Heart left ventricle (tissue), 13 donors: ENCODE measurements at regions not wholly inside any gene's neighbourhood (a gene's known extent, or its start where the extent isn't known, plus 50 kb on each side); places are given as distances from the start of the nearest gene placed in this dataset.

Experiments used
- POLR2A ChIP-seq, 2 donors: fragments of 450-650 bp; IDR thresholded peaks; one replicate each; pipeline ENCODE4 v1.6.1; 2017; ENCODE audit warnings: antibody characterized with exemption in 2 of 2, mild to moderate bottlenecking in 2 of 2, moderate library complexity in 2 of 2
- TF ChIP-seq, protein P1 (sequence below), 12 donors: fragments of 200-600 bp; sonication (generic) in 4 of 12; IDR thresholded peaks; one replicate each; pipeline versions ENCODE4 v1.5.0 to v1.8.0; 2018 to 2022; ENCODE audit warnings: antibody characterized with exemption in 12 of 12, mild to moderate bottlenecking in 5 of 12
- donor health status: ischemic (EF 13 %, LVEDD 7.1; RV severe dilation, severe dysfunction).
- donor health status: DM: no; HTN: yes; CAD: no.
- donor health status: DM: no; HTN: no; CAD: no.
- donor health status: ischemic (EF 25% LVEDD 6.9; RV normal size, moderate dysfunction).
- donor health status: ischemic (EF 25% LVEDD 5.7; RV mildly dilated, moderate dysfunction).
- donor health status: ischemic (EF 35%, LVEDD 5.7; RV mildly dilated, moderate dysfunction).
- donor health status: nonischemic (EF 11% LVEDD 7.7; RV severe dilation, severe dysfunction).
- donor health status: DM: yes; HTN: yes; CAD: no.
- donor health status: PGD.
- donor health status: ischemic (EF 29% LVEDD 5.4; RV normal size, mild dysfunction).
- donor health status: nonischemic (EF 23%, LVEDD 6.1; RV moderate dilation, normal function).

DNA sequence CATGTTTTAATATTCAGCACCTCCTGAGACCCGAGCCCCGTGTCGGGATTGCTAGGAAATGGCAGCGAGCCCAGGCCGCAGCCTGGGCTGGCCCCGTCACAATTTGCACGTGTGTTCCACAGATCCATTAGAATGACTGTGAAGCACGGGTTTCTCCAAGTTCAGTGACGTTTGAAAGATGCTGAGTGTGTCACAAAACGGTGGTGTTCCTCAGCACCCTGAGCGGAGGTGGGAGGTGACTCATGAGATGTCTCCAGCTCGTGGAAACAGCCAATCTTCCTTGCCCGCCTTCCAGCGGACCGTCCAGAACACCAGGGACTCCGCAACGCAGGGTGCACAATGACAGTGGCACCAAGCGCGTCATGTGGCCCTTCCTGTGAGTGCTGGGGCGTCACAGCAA, 412.8 kb downstream of the IRX2 start:
- TF ChIP-seq, protein P1, sequence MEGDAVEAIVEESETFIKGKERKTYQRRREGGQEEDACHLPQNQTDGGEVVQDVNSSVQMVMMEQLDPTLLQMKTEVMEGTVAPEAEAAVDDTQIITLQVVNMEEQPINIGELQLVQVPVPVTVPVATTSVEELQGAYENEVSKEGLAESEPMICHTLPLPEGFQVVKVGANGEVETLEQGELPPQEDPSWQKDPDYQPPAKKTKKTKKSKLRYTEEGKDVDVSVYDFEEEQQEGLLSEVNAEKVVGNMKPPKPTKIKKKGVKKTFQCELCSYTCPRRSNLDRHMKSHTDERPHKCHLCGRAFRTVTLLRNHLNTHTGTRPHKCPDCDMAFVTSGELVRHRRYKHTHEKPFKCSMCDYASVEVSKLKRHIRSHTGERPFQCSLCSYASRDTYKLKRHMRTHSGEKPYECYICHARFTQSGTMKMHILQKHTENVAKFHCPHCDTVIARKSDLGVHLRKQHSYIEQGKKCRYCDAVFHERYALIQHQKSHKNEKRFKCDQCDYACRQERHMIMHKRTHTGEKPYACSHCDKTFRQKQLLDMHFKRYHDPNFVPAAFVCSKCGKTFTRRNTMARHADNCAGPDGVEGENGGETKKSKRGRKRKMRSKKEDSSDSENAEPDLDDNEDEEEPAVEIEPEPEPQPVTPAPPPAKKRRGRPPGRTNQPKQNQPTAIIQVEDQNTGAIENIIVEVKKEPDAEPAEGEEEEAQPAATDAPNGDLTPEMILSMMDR (IDR thresholded peaks at IDR 0.05): no peak
- TF ChIP-seq POLR2A (IDR thresholded peaks at IDR 0.05): no peak
